ENCODE measurements at regions not wholly inside any gene's neighbourhood (a gene's known extent, or its start where the extent isn't known, plus 50 kb on each side); places are given as distances from the start of the nearest gene placed in this dataset.

DNA sequence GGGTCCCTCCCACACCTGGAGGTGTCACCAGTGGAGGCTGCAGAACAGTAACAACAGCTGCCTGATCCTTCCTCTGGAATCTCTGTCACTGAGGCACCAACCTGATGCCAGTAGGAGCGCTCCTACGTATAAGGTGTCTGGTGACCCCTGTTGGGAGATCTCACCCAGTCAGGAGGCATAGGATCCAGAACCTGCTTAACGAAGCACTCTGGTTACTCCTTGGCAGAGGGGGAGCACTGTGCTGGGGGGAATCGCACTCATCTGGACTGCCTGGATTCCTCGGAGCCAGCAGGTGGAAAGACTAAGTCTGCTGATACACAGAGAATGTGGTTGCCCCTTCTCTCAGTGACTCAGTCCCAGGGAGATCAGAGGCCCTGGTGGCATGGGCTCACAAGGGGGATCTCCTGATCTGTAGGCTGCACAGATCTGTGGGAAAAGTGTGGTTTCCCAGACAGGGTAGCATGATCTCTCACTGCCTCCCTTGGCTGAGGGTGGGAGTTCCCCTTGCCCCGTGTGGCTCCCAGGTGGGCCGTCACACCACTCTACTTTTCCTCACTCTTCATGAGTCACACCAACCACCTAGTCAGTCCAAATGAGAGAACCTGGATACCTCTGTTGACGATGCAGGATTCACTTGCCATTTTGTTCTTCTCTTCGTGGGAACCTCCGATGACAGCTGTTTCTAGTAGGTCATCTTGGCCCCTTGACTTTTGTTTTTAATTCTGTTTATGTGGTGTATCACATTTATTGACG, 305.9 kb downstream of the IDS start:
- no peak for TF ChIP-seq POLR2A (IDR thresholded peaks at IDR 0.05)
- TF ChIP-seq, protein P1, sequence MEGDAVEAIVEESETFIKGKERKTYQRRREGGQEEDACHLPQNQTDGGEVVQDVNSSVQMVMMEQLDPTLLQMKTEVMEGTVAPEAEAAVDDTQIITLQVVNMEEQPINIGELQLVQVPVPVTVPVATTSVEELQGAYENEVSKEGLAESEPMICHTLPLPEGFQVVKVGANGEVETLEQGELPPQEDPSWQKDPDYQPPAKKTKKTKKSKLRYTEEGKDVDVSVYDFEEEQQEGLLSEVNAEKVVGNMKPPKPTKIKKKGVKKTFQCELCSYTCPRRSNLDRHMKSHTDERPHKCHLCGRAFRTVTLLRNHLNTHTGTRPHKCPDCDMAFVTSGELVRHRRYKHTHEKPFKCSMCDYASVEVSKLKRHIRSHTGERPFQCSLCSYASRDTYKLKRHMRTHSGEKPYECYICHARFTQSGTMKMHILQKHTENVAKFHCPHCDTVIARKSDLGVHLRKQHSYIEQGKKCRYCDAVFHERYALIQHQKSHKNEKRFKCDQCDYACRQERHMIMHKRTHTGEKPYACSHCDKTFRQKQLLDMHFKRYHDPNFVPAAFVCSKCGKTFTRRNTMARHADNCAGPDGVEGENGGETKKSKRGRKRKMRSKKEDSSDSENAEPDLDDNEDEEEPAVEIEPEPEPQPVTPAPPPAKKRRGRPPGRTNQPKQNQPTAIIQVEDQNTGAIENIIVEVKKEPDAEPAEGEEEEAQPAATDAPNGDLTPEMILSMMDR (IDR thresholded peaks at IDR 0.05), result no peak

All from esophagus squamous epithelium (tissue), 4 donors.